ENCODE measurements at regions not wholly inside any gene's neighbourhood (a gene's known extent, or its start where the extent isn't known, plus 50 kb on each side); places are given as distances from the start of the nearest gene placed in this dataset.

DNA sequence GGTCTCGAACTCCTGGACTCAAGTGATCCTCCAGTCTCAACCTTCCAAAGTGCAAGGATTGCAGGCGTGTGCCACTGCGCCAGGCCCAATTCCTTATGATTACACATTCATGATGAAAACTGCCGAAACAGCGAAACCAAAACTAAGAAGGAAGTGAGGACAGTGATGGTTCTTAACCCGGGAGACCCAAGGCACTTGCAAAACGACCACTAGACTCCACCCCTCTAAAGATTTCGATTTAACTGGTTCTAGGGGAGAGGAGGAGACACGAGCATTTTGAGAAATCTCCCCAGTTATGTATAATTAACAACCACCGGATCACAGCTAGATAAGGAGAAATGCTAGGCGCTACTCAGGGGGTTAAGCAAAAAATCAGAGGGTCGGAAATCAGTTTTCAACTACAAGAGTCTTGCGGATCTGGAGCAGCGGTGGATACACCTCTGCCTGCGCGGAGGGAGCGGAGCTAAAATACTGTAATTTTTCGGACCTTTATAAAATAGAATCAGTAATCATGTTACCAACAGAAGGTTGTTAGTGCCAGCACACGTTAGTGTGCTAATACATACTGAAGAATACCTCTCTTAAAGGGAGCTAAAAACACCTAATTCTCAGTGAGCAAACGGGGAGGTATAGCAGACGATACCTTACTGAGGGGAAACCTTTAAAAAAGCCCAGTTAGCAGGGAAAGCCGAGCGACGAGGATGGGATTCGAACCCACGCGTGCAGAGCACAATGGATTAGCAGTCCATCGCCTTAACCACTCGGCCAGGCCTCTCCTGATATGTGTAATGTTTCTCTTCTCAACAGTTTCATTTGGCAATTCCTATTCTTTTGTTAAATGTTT, 60.0 kb upstream of the BTN3A2 start:
- TF ChIP-seq CTCF (IDR thresholded peaks at IDR 0.05; ENCODE audit: insufficient read depth, low read length, poor library complexity, severe bottlenecking): no peak
- H3K4me3 ChIP-seq (ENCODE audit: low read depth, low read length): peak overlapping the region; percentile 13
- no peaks in the 10 kb centered on the region for H3K27me3 ChIP-seq (ENCODE audit: control insufficient read depth, insufficient read depth, low read length)
- DNase-seq (ENCODE audit: low read depth): no peak
- H3K36me3 ChIP-seq (ENCODE audit: control insufficient read depth, insufficient read depth, low read length): no peaks in the 10 kb centered on the region

GRCh38 chr6:26305641-26305969, 59.4 kb upstream of the BTN3A2 start:
- no peak for DNase-seq (ENCODE audit: low read depth)
- no peaks in the 10 kb centered on the region for H3K36me3 ChIP-seq (ENCODE audit: control insufficient read depth, insufficient read depth, low read length)
- TF ChIP-seq CTCF (IDR thresholded peaks at IDR 0.05; ENCODE audit: insufficient read depth, low read length, poor library complexity, severe bottlenecking): no peak
- H3K27me3 ChIP-seq (ENCODE audit: control insufficient read depth, insufficient read depth, low read length): no peaks in the 10 kb centered on the region
- H3K4me3 ChIP-seq (ENCODE audit: low read depth, low read length): no peak overlapping the region

- H3K36me3 ChIP-seq (ENCODE audit: control insufficient read depth, insufficient read depth, low read length): no peaks in the 10 kb centered on the region
- no peak for DNase-seq (ENCODE audit: low read depth)
- H3K4me3 ChIP-seq (ENCODE audit: low read depth, low read length): no peak overlapping the region
- TF ChIP-seq CTCF (IDR thresholded peaks at IDR 0.05; ENCODE audit: insufficient read depth, low read length, poor library complexity, severe bottlenecking): no peak
- H3K27me3 ChIP-seq (ENCODE audit: control insufficient read depth, insufficient read depth, low read length): no peaks in the 10 kb centered on the region
These were observed 58.8 kb upstream of the BTN3A2 start for GRCh38 chr6:26306232-26306631.

DNA sequence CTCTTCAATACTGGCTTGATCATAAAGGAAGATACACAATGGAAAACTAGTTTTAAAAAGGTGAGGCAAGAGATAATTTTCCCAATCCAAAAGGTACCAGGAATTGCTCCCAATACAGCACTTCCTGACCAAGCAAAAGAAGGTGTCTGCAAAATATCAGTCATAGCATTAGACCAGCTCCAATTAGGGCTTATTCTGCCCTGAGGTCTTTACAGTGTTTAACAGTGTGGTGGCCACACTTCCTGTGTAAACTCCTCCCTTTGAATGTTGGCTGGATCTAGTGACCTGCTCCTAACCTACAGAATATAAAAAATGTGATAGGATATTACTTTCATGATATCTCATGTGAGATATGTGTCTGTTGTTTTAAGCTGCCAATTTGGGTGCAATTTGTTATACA, 57.1 kb upstream of the BTN3A2 start:
- TF ChIP-seq CTCF (IDR thresholded peaks at IDR 0.05; ENCODE audit: insufficient read depth, low read length, poor library complexity, severe bottlenecking): no peak
- Histone ChIP-seq H3K4me3 (ENCODE audit: low read depth, low read length) (no peak overlapping the region), H3K36me3 (ENCODE audit: control insufficient read depth, insufficient read depth, low read length) (no peaks in the 10 kb centered on the region), H3K27me3 (ENCODE audit: control insufficient read depth, insufficient read depth, low read length) (no peaks in the 10 kb centered on the region)
- no peak for DNase-seq (ENCODE audit: low read depth)

GRCh38 chr6:26309731-26310142, 55.3 kb upstream of the BTN3A2 start:
- Histone ChIP-seq H3K27me3 (ENCODE audit: control insufficient read depth, insufficient read depth, low read length) (no peaks in the 10 kb centered on the region), H3K4me3 (ENCODE audit: low read depth, low read length) (no peak overlapping the region), H3K36me3 (ENCODE audit: control insufficient read depth, insufficient read depth, low read length) (no peaks in the 10 kb centered on the region)
- peak; percentile 93 for DNase-seq (ENCODE audit: low read depth)
- no peak for TF ChIP-seq CTCF (IDR thresholded peaks at IDR 0.05; ENCODE audit: insufficient read depth, low read length, poor library complexity, severe bottlenecking)

DNA sequence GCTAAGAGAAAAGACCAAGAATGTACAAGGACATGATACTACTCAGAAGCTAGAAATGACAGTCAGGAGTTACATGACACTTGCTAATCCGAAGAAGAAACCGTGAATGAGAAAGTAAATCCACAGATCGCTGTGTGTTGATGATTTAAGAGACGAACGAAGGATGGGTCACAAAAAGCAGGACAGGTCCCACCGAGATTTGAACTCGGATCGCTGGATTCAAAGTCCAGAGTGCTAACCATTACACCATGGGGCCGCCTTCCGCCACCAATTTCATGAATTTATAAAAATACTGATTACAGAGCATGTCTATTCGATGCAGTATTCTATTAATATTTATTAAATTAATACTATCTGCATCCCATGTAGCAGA, 54.0 kb upstream of the BTN3A2 start:
- no peak for DNase-seq (ENCODE audit: low read depth)
- Histone ChIP-seq H3K36me3 (ENCODE audit: control insufficient read depth, insufficient read depth, low read length) (no peaks in the 10 kb centered on the region), H3K27me3 (ENCODE audit: control insufficient read depth, insufficient read depth, low read length) (no peaks in the 10 kb centered on the region), H3K4me3 (ENCODE audit: low read depth, low read length) (no peak overlapping the region)
- no peak for TF ChIP-seq CTCF (IDR thresholded peaks at IDR 0.05; ENCODE audit: insufficient read depth, low read length, poor library complexity, severe bottlenecking)

Measured in kidney epithelial cell (primary cell).